Nephron progenitor cell (in vitro differentiated cells): ENCODE measurements at regions not wholly inside any gene's neighbourhood (a gene's known extent, or its start where the extent isn't known, plus 50 kb on each side); places are given as distances from the start of the nearest gene placed in this dataset.

Experiments
- DNase-seq: peaks from one replicate; pipeline ENCODE4 v3.0.0; 2021
- H3K27ac Mint-ChIP-seq: 2 replicates; pipeline ENCODE4 v1.8.0; 2021; ENCODE audit warnings: mild to moderate bottlenecking, moderate library complexity, mixed read lengths
- H3K27me3 Mint-ChIP-seq: 2 replicates; pipeline ENCODE4 v1.8.0; 2021; ENCODE audit warnings: mild to moderate bottlenecking, low read depth, mixed read lengths; ENCODE audit not compliant: poor library complexity
- H3K36me3 Mint-ChIP-seq: 2 replicates; pipeline ENCODE4 v1.8.0; 2021; ENCODE audit warnings: low read depth, mixed read lengths
- H3K4me1 Mint-ChIP-seq: 2 replicates; pipeline ENCODE4 v1.8.0; 2021; ENCODE audit warnings: mixed read lengths
- H3K4me3 Mint-ChIP-seq: 2 replicates; pipeline ENCODE4 v1.8.0; 2021; ENCODE audit warnings: mild to moderate bottlenecking, moderate library complexity, mixed read lengths
- H3K9me3 Mint-ChIP-seq: 2 replicates; pipeline ENCODE4 v1.8.0; 2021; ENCODE audit warnings: mild to moderate bottlenecking, moderate library complexity, mixed read lengths
- CTCF ChIP-seq: fragments of 200-600 bp; sonication (generic); IDR thresholded peaks from 2 replicates; pipeline ENCODE4 v1.5.0; 2021; ENCODE audit warnings: antibody characterized with exemption

- DNase-seq = no peak
- Mint-ChIP-seq H3K9me3 (no peaks in the 10 kb centered on the region), H3K27me3 (peaks cover 26% of the 10 kb centered on the region), H3K4me1 (peaks cover 5% of the 10 kb centered on the region), H3K36me3 (no peaks in the 10 kb centered on the region), H3K4me3 (no peak overlapping the region), H3K27ac (no peak overlapping the region)
- no peak for TF ChIP-seq CTCF
These were observed 82.8 kb downstream of the TEX29 start for GRCh38 chr13:111403266-111403665.

GRCh38 chr13:111404746-111405145 lies 84.3 kb downstream of the TEX29 start:
- Mint-ChIP-seq H3K4me1 (peaks cover 10% of the 10 kb centered on the region), H3K36me3 (no peaks in the 10 kb centered on the region), H3K4me3 (no peak overlapping the region), H3K27me3 (peaks cover 26% of the 10 kb centered on the region), H3K9me3 (no peaks in the 10 kb centered on the region), H3K27ac (no peak overlapping the region)
- DNase-seq = no peak
- no peak for TF ChIP-seq CTCF

GRCh38 chr13:111406636-111407035 lies 86.2 kb downstream of the TEX29 start:
- no peaks in the 10 kb centered on the region for H3K36me3 Mint-ChIP-seq
- H3K27me3 Mint-ChIP-seq = peaks cover 25% of the 10 kb centered on the region
- no peaks in the 10 kb centered on the region for H3K9me3 Mint-ChIP-seq
- H3K4me1 Mint-ChIP-seq = peaks cover 11% of the 10 kb centered on the region
- DNase-seq = no peak
- H3K27ac Mint-ChIP-seq = no peak overlapping the region
- TF ChIP-seq CTCF = no peak
- no peak overlapping the region for H3K4me3 Mint-ChIP-seq

GRCh38 chr13:111407381-111408131 lies 87.1 kb downstream of the TEX29 start:
- Mint-ChIP-seq H3K27me3 (peaks cover 30% of the 10 kb centered on the region), H3K36me3 (no peaks in the 10 kb centered on the region), H3K4me1 (peaks cover 16% of the 10 kb centered on the region), H3K4me3 (no peak overlapping the region), H3K27ac (no peak overlapping the region), H3K9me3 (no peaks in the 10 kb centered on the region)
- no peak for DNase-seq
- TF ChIP-seq CTCF = no peak

- Mint-ChIP-seq H3K4me1 (peaks cover 17% of the 10 kb centered on the region), H3K4me3 (no peak overlapping the region), H3K36me3 (no peaks in the 10 kb centered on the region), H3K27me3 (peaks cover 38% of the 10 kb centered on the region), H3K9me3 (no peaks in the 10 kb centered on the region), H3K27ac (no peak overlapping the region)
- DNase-seq = no peak
- no peak for TF ChIP-seq CTCF
These were observed 89.0 kb downstream of the TEX29 start for GRCh38 chr13:111409413-111409812.
